Heart left ventricle (tissue), 13 donors: ENCODE measurements at regions not wholly inside any gene's neighbourhood (a gene's known extent, or its start where the extent isn't known, plus 50 kb on each side); places are given as distances from the start of the nearest gene placed in this dataset.

ENCODE experiments used
- CTCF ChIP-seq, 12 donors: fragments of 200-600 bp; sonication (generic) in 4 of 12; IDR thresholded peaks; one replicate each; pipeline versions ENCODE4 v1.5.0 to v1.8.0; 2018 to 2022; ENCODE audit warnings: antibody characterized with exemption in 12 of 12, mild to moderate bottlenecking in 5 of 12
- POLR2A ChIP-seq, 2 donors: fragments of 450-650 bp; IDR thresholded peaks; one replicate each; pipeline ENCODE4 v1.6.1; 2017; ENCODE audit warnings: antibody characterized with exemption in 2 of 2, mild to moderate bottlenecking in 2 of 2, moderate library complexity in 2 of 2
- donor health status: ischemic (EF 13 %, LVEDD 7.1; RV severe dilation, severe dysfunction).
- donor health status: DM: no; HTN: yes; CAD: no.
- donor health status: DM: no; HTN: no; CAD: no.
- donor health status: ischemic (EF 25% LVEDD 6.9; RV normal size, moderate dysfunction).
- donor health status: ischemic (EF 25% LVEDD 5.7; RV mildly dilated, moderate dysfunction).
- donor health status: ischemic (EF 35%, LVEDD 5.7; RV mildly dilated, moderate dysfunction).
- donor health status: nonischemic (EF 11% LVEDD 7.7; RV severe dilation, severe dysfunction).
- donor health status: DM: yes; HTN: yes; CAD: no.
- donor health status: PGD.
- donor health status: ischemic (EF 29% LVEDD 5.4; RV normal size, mild dysfunction).
- donor health status: nonischemic (EF 23%, LVEDD 6.1; RV moderate dilation, normal function).

- no peak for TF ChIP-seq CTCF (IDR thresholded peaks at IDR 0.05)
- TF ChIP-seq POLR2A (IDR thresholded peaks at IDR 0.05), result no peak
Observed at GRCh38 chr5:134462761-134463160, 51.1 kb upstream of the CDKN2AIPNL start.
